Effector memory CD4-positive, alpha-beta T cell (primary cell): ENCODE measurements at regions not wholly inside any gene's neighbourhood (a gene's known extent, or its start where the extent isn't known, plus 50 kb on each side); places are given as distances from the start of the nearest gene placed in this dataset.

Experiments used
- DNase-seq, 3 donors: peaks; one replicate each; pipeline ENCODE4 v3.0.0-alpha.2; 2020
- H3K27ac ChIP-seq: 2 replicates; pipeline ENCODE4 v1.7.0; 2013; ENCODE audit warnings: mild to moderate bottlenecking, low read length, moderate library complexity; ENCODE audit not compliant: insufficient read depth, poor library complexity, severe bottlenecking
- H3K27me3 ChIP-seq: replicated peaks from 2 replicates; pipeline ENCODE4 v1.7.0; 2013; ENCODE audit warnings: mild to moderate bottlenecking, low read length; ENCODE audit not compliant: insufficient read depth, control insufficient read depth, poor library complexity, severe bottlenecking
- H3K36me3 ChIP-seq: 2 replicates; pipeline ENCODE4 v1.7.0; 2013; ENCODE audit warnings: mild to moderate bottlenecking, low read length, moderate library complexity; ENCODE audit not compliant: control insufficient read depth, insufficient read depth
- H3K4me1 ChIP-seq: 2 replicates; pipeline ENCODE4 v1.7.0; 2013; ENCODE audit warnings: low read length, mild to moderate bottlenecking; ENCODE audit not compliant: control insufficient read depth, insufficient read depth, poor library complexity, severe bottlenecking
- H3K4me3 ChIP-seq: 2 replicates; pipeline ENCODE4 v1.7.0; 2013; ENCODE audit warnings: low read length, low read depth, mild to moderate bottlenecking; ENCODE audit not compliant: insufficient read depth, poor library complexity, severe bottlenecking
- H3K9me3 ChIP-seq: 2 replicates; pipeline ENCODE4 v1.7.0; 2013; ENCODE audit warnings: mild to moderate bottlenecking, low read length, moderate library complexity; ENCODE audit not compliant: control insufficient read depth

DNA sequence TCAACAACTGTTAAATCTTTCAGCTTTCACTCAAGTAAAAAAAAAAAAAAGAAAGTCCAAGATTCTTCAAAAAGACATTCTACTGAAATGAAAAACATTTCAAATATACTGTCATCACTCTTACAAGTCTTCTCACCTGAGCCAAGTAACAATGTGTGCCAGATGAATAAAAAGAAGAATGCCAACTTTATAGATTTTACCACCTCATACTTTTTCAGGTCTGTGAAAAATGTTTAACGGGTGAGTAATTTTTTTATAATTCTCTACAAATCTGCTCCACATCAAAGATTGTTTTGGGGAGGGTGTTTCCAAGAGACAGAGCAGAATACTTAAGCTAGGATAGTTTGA, 181.0 kb upstream of the BMP4 start:
- no peak for DNase-seq
- H3K4me3 ChIP-seq: no peak overlapping the region
- H3K27ac ChIP-seq: no peak overlapping the region
- no peaks in the 10 kb centered on the region for H3K4me1 ChIP-seq
- H3K36me3 ChIP-seq: no peaks in the 10 kb centered on the region
- H3K9me3 ChIP-seq: no peaks in the 10 kb centered on the region
- no peaks in the 10 kb centered on the region for H3K27me3 ChIP-seq

DNA sequence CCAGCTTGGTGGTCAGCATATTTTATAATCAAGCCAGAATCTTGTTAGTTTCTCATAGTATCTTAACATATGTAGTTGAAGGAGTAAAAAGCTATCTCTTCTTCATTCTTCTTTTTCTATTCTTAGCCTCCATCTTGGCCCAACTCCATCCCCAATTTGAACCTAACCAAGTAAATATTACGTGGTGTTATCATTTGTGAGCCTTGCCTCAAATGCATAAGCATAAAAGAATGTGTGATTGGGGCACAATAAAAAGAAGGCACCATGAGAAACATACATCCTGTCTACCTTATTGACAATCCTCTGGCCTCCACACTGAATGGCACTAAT, 181.4 kb upstream of the BMP4 start:
- Histone ChIP-seq H3K9me3 (no peaks in the 10 kb centered on the region), H3K4me3 (no peak overlapping the region), H3K27me3 (no peaks in the 10 kb centered on the region), H3K36me3 (no peaks in the 10 kb centered on the region), H3K27ac (no peak overlapping the region), H3K4me1 (no peaks in the 10 kb centered on the region)
- DNase-seq: no peak

DNA sequence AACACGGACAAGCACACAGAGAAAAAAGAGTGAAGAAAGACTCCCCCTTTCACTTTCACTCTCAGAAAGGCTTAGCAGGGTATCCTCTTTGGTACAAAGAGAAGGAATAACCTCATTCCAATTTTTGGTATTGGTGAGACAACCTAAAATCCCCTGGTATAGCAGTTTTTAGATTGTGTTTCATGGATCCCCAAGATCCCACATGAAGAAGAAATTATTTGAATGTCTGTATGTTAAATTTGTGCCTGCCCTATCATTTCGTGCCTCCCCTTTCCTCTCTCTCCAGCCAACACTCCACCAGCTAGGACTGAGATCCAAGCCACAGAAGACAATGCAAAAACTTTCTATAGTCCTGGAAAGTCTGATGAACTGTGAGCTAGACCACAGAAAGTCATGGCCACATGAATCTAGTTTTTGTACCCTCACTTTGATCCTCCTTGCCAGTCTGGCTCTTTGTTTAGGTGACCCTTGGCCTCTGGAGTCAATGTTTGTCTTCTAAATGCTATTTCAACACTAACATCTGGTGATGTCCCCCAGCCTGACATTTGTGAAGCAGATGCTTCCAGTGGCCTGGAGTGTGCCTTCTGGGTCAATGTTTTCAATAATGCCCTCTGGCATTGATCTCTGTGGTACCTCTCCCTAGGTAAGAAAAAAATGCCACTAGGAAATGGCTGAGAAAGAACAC, 181.9 kb upstream of the BMP4 start:
- H3K9me3 ChIP-seq: no peaks in the 10 kb centered on the region
- no peaks in the 10 kb centered on the region for H3K36me3 ChIP-seq
- no peak overlapping the region for H3K27ac ChIP-seq
- no peak for DNase-seq
- no peaks in the 10 kb centered on the region for H3K27me3 ChIP-seq
- H3K4me1 ChIP-seq: no peaks in the 10 kb centered on the region
- H3K4me3 ChIP-seq: no peak overlapping the region

DNA sequence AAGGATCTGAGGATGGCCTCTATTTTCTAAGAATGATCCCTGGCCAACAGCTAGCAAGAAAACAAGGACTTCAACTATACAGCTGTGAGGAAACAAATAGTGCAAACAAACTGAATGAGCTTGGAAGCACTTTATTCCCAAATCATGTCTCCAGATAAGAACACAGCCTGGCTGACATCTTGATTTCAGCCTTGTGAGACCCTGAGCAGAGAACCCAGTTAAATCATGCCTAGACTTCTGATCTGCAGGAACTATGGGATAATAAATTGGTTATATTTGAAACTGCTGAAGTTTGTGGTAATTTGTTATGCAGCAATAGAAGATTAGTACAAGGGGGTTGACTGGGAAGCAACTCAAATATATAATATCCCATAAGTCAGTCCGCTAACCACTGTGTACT, 183.9 kb upstream of the BMP4 start:
- Histone ChIP-seq H3K9me3 (no peaks in the 10 kb centered on the region), H3K4me3 (no peak overlapping the region), H3K27ac (no peak overlapping the region), H3K4me1 (no peaks in the 10 kb centered on the region), H3K36me3 (no peaks in the 10 kb centered on the region), H3K27me3 (no peaks in the 10 kb centered on the region)
- DNase-seq: no peak

DNA sequence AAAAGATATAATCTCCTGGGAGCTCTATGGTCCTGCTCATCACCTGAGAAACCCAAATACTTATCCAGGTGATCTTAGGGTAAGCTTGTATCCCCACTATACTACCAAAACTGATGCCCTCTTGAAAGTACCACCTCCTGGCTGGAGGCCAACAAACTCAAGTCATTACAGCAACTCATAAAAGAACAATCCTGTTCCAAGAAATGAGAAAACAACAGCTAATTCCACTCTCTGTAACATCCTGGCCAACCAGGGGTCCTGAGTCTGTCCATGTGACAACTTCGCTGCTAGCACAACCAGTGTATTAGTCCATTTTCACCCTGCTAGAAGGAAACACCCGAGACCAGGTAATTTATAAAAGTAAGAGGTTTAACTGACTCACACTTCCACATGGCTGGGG, 190.0 kb upstream of the BMP4 start:
- Histone ChIP-seq H3K4me3 (no peak overlapping the region), H3K36me3 (no peaks in the 10 kb centered on the region), H3K4me1 (no peaks in the 10 kb centered on the region), H3K27me3 (no peaks in the 10 kb centered on the region), H3K27ac (no peak overlapping the region), H3K9me3 (no peaks in the 10 kb centered on the region)
- DNase-seq: no peak

DNA sequence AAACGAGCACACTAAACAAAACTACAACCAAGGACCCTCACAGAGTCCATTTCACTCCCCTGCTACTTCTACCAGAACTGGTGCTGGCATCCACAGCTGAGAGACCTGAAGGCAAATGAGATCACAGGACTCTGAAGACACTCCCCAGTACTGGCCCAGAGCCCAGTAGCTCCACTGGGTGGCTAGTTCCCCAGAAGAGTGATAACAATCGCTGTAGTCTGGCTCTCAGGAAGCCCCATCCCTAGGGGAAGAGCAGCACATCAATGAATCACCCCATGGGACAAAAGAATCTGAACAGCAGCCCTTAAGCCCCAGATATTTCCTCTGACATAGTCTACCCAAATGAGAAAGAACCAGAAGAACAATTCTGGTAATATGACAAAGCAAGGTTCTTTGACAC, 190.7 kb upstream of the BMP4 start:
- Histone ChIP-seq H3K4me1 (no peaks in the 10 kb centered on the region), H3K4me3 (no peak overlapping the region), H3K36me3 (no peaks in the 10 kb centered on the region), H3K27me3 (no peaks in the 10 kb centered on the region), H3K27ac (no peak overlapping the region), H3K9me3 (no peaks in the 10 kb centered on the region)
- DNase-seq: no peak

DNA sequence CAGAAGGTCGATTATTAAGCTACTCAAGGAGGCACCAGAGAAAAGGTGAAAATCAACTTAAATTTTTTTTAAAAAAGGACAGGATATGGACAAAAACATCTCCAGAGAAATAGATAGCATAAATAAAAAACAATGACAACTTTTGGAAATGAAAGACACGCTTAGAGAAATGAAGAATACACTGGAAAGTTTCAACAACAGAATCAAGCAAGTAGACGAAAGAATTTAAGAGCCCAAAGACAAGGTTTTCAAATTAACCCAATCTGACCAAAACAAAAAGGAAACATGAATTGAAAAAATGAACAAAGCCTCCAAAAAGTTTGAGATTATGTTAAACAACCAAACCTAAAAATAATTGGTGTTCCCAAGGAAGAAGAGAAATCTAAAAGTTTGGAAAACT, 191.1 kb upstream of the BMP4 start:
- H3K9me3 ChIP-seq: no peaks in the 10 kb centered on the region
- H3K27ac ChIP-seq: no peak overlapping the region
- no peaks in the 10 kb centered on the region for H3K4me1 ChIP-seq
- no peaks in the 10 kb centered on the region for H3K36me3 ChIP-seq
- H3K4me3 ChIP-seq: no peak overlapping the region
- DNase-seq: no peak
- H3K27me3 ChIP-seq: no peaks in the 10 kb centered on the region

DNA sequence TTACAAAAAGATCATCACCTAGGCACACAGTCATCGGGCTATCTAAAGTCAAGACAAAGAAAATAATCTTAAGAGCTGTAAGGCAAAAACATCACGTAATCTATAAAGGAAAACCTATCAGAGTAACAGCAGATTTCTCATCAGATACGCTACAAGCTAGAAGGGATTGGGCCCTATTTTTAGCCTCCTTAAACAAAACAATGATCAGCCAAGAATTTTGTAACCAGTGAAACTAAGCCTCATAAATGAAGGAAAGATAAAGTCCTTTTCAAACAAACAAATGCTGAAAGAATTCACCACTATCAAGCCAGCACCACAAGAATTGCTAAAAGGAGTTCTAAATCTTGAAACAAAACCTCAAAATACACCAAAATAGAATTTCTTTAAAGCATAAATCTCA, 191.6 kb upstream of the BMP4 start:
- no peaks in the 10 kb centered on the region for H3K4me1 ChIP-seq
- no peaks in the 10 kb centered on the region for H3K27me3 ChIP-seq
- H3K9me3 ChIP-seq: no peaks in the 10 kb centered on the region
- no peaks in the 10 kb centered on the region for H3K36me3 ChIP-seq
- H3K27ac ChIP-seq: no peak overlapping the region
- H3K4me3 ChIP-seq: no peak overlapping the region
- DNase-seq: no peak

DNA sequence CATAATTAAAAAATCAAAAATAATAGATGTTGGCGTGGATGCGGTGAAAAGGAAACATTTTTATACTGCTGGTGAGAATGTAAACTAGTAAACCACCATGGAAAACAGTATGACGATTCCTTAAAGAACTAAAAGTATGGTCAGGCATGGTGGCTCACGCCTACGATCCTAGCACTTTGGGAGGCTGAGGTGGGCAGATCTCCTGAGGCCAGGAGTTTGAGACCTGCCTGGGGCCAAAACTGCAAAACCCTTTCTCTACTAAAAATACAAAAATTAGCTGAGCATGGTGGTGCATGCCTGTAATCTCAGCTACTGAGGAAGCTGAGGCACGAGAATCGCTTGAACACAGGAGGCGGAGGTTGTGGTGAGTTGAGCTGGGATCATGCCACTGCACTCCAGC, 195.7 kb upstream of the BMP4 start:
- no peak overlapping the region for H3K27ac ChIP-seq
- no peaks in the 10 kb centered on the region for H3K4me1 ChIP-seq
- no peak for DNase-seq
- H3K9me3 ChIP-seq: no peaks in the 10 kb centered on the region
- H3K36me3 ChIP-seq: no peaks in the 10 kb centered on the region
- H3K27me3 ChIP-seq: no peaks in the 10 kb centered on the region
- no peak overlapping the region for H3K4me3 ChIP-seq

DNA sequence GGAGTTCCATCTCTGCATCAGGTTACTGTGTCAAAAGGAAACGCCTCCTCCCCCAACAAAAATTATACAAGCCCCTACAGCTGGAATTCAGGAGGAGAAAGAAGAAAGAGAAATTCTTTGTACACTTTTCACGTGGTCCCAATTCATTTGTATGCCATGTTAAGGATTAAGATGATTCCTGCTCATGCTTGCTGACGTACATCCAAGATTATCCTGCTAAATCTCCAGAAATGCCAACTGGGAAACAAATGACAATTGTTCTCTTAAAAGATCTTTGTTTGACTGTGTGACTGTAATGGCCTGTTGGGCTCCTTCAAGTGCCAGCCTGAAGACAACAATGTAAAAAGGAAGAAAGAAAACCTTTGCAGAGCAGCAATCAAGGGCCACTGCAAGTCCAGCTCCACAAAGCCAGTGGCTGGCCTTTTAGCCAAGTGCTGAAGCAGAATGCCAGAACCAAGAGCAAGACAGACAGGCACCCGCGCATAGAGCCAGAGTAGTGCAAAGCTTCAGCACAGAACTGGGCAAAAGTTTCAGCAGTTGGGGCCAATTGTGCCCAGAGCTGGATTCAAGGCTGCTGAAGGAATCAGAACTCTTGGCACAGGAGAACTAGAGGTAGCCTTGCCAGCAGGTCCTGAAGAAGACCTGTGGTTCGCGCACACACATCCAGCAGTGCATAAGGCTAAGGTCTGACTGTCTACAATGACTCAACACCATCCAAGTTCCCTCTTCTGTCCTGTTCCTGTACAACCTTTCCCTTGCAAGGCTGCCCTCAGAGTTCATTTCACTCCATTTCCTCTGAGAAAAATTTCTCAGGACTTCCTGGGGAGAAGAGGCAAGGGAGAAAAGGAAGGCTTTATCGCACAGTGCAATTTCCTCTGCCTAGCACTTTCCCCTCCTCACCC, 209.7 kb upstream of the BMP4 start:
- H3K27ac ChIP-seq: no peak overlapping the region
- no peaks in the 10 kb centered on the region for H3K27me3 ChIP-seq
- no peaks in the 10 kb centered on the region for H3K9me3 ChIP-seq
- no peak for DNase-seq
- no peaks in the 10 kb centered on the region for H3K4me1 ChIP-seq
- H3K36me3 ChIP-seq: no peaks in the 10 kb centered on the region
- no peak overlapping the region for H3K4me3 ChIP-seq
